AG09309 (cell line): ENCODE measurements at regions not wholly inside any gene's neighbourhood (a gene's known extent, or its start where the extent isn't known, plus 50 kb on each side); places are given as distances from the start of the nearest gene placed in this dataset.

Experiments
- DNase-seq: peaks from one replicate; pipeline ENCODE4 v3.0.0-alpha.2; 2010; ENCODE audit warnings: low read depth
- H3K4me3 ChIP-seq: 2 replicates; pipeline ENCODE4 v1.5.1; 2011; ENCODE audit warnings: mild to moderate bottlenecking, low read depth, low read length, moderate library complexity; ENCODE audit not compliant: control insufficient read depth
- TF ChIP-seq, protein P1 (sequence below): IDR thresholded peaks from 2 replicates; pipeline ENCODE4 v1.5.1; 2011; ENCODE audit warnings: mild to moderate bottlenecking, low read depth, low read length, inconsistent platforms; ENCODE audit not compliant: insufficient read depth, control insufficient read depth; ENCODE audit errors: missing control alignments

DNA sequence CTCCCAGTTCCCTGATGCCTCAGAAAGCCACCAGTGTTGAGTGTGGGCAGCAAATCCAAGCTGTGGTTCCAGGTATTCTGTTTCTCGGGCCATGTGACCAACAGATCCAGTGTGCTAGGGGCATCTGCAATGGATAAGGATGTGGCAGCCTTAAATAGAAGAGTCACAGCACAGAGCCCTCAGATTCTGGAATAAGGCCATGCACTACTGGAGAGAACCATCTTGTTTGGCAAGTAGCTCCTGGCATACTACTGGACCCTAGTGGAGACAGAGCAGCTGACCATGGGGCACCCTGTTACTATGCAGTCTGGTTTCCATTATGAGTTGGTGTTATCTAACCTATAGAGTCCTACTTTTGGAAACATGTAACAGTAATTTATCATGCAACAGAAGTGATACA, 53.3 kb upstream of the ZBTB7C start:
- DNase-seq = no peak
- TF ChIP-seq, protein P1, sequence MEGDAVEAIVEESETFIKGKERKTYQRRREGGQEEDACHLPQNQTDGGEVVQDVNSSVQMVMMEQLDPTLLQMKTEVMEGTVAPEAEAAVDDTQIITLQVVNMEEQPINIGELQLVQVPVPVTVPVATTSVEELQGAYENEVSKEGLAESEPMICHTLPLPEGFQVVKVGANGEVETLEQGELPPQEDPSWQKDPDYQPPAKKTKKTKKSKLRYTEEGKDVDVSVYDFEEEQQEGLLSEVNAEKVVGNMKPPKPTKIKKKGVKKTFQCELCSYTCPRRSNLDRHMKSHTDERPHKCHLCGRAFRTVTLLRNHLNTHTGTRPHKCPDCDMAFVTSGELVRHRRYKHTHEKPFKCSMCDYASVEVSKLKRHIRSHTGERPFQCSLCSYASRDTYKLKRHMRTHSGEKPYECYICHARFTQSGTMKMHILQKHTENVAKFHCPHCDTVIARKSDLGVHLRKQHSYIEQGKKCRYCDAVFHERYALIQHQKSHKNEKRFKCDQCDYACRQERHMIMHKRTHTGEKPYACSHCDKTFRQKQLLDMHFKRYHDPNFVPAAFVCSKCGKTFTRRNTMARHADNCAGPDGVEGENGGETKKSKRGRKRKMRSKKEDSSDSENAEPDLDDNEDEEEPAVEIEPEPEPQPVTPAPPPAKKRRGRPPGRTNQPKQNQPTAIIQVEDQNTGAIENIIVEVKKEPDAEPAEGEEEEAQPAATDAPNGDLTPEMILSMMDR = no peak
- no peak overlapping the region for H3K4me3 ChIP-seq

DNA sequence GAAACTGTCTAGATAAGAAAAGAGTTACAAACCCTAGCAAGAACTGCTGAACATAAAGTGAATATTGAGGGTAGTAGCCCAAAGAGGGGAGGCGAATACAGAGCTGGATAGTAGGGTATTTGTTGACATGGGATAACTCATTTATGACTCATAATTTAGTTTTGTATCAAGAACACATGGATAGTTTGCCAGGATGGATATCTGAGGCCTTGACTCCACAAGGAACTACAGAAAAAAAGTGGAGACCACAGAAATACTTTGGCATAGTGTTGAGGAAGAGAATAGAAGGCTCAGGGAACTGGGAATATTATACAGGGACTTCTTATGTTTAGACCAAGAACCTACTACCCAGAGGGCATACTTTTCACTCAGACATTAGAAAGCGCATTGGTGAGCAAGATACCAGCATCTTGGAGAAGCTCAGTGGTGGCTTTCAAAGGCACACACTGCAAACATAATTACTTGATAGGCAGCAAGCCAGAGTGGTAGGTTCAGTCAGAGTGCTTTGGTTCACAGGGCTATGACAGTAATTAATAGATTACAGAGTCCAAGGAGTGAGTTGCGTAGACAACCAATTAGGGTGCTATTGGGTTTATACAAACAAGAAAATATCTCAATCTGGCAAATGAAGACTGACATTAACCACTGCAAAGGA, 51.9 kb upstream of the ZBTB7C start:
- TF ChIP-seq, protein P1 = no peak
- no peak for DNase-seq

DNA sequence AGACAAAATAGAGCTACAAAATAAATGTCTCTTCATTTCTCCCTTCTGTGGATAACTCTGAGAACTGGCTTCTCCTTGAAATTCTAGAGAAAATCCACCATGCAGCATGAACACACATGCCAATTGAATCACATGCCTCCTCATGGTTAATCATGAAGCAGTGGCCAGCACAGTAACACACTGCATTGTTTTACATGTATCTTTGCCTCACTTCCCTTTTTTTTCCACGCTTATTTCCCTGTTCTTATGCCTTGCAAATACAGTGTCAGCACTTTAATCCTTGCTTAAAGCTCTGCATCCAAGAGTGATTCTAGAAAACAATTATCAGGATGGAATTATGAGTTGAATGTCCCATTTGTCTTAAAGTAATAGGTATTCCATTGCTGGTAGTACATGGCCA, 50.3 kb upstream of the ZBTB7C start:
- no peak overlapping the region for H3K4me3 ChIP-seq
- DNase-seq = no peak
- TF ChIP-seq, protein P1 = no peak

More for the DNA sequence above, 51.9 kb upstream of the ZBTB7C start:
- H3K4me3 ChIP-seq = no peak overlapping the region

DNA sequence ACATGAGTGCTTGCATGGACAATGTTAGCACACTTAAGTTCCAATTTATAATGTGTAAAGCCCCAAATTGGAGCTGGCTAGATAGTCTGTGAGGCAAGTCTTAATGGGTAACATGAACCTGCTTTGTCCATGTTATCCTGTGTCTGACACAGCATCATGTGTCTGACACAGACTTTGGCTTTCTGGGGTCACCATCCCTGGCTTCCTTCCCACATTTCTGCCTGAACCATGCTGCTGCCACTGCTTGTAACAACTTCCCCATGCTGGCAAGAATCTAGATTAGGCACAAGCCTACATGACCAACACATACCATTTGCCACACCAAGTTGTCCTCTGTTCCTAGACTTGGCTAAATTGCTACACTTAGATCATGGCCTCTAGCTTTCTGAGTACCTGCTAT, 49.8 kb upstream of the ZBTB7C start:
- TF ChIP-seq, protein P1 = no peak
- DNase-seq = no peak
- no peak overlapping the region for H3K4me3 ChIP-seq
